OCI-LY7 (cell line): ENCODE measurements at regions not wholly inside any gene's neighbourhood (a gene's known extent, or its start where the extent isn't known, plus 50 kb on each side); places are given as distances from the start of the nearest gene placed in this dataset.

Experiments
- BruUV-seq: library from RNA; stranded (reverse); fragments of 400-500 nt; replicated peaks from 2 replicates; lab custom pipeline; 2021; lab: Mats Ljungman, UMichigan
- CTCF ChIA-PET: fragments of 300-600 bp; sonication (Branson Sonifier 250); formaldehyde crosslinking; loops from one replicate; lab custom pipeline; 2022; ENCODE audit warnings: antibody characterized with exemption; ENCODE audit not compliant: unreplicated experiment; lab: Charles Lee
- POLR2A ChIA-PET: fragments of 300-600 bp; sonication (Branson Sonifier 250); formaldehyde crosslinking; loops from one replicate; lab custom pipeline; 2022; ENCODE audit warnings: antibody characterized with exemption; lab: Charles Lee
- DNase-seq: peaks from one replicate; pipeline ENCODE4 v3.0.0-alpha.2; 2015; ENCODE audit warnings: low spot score
- H2AFZ ChIP-seq: fragments of 200-600 bp; sonication (generic), shearing (Covaris generic); 2 replicates; pipeline ENCODE4 v1.6.1; 2014; ENCODE audit warnings: mild to moderate bottlenecking, antibody characterized with exemption, low read length, moderate library complexity
- H3K27ac ChIP-seq: fragments of 200-600 bp; sonication (generic); 2 replicates; pipeline ENCODE4 v1.5.1; 2014; ENCODE audit warnings: mixed run types, low read depth, mild to moderate bottlenecking, moderate library complexity, low read length, inconsistent platforms; ENCODE audit not compliant: poor library complexity, severe bottlenecking
- H3K36me3 ChIP-seq: fragments of 200-600 bp; sonication (generic); 2 replicates; pipeline ENCODE4 v1.6.1; 2014; ENCODE audit warnings: mild to moderate bottlenecking, antibody characterized with exemption, low read length, moderate library complexity, mixed read lengths; ENCODE audit not compliant: insufficient read depth
- H3K4me1 ChIP-seq: fragments of 200-600 bp; sonication (generic); 2 replicates; pipeline ENCODE4 v1.5.1; 2014; ENCODE audit warnings: mild to moderate bottlenecking, low read length; ENCODE audit not compliant: insufficient read depth, poor library complexity, severe bottlenecking
- H3K4me2 ChIP-seq: fragments of 200-600 bp; sonication (generic); 2 replicates; pipeline ENCODE4 v1.6.1; 2014; ENCODE audit warnings: mild to moderate bottlenecking, low read length
- H3K4me3 ChIP-seq: fragments of 200-600 bp; sonication (generic); 2 replicates; pipeline ENCODE4 v1.5.1; 2014; ENCODE audit warnings: mild to moderate bottlenecking, low read depth, low read length; ENCODE audit not compliant: poor library complexity, severe bottlenecking
- H3K79me2 ChIP-seq: fragments of 200-600 bp; sonication (generic); 2 replicates; pipeline ENCODE4 v1.6.1; 2016; ENCODE audit warnings: low read depth, mild to moderate bottlenecking, low read length, moderate library complexity, mixed read lengths; ENCODE audit not compliant: insufficient read depth
- H3K9me2 ChIP-seq: fragments of 200-600 bp; sonication (generic); 2 replicates; pipeline ENCODE4 v1.6.1; 2016; ENCODE audit warnings: mild to moderate bottlenecking, low read length, mixed read lengths; ENCODE audit not compliant: insufficient read depth
- H3K9me3 ChIP-seq: fragments of 200-600 bp; sonication (generic); 2 replicates; pipeline ENCODE4 v1.6.1; 2014; ENCODE audit warnings: mild to moderate bottlenecking, mixed run types, low read length, mixed read lengths
- H4K20me1 ChIP-seq: fragments of 200-600 bp; sonication (generic); 2 replicates; pipeline ENCODE4 v1.6.1; 2014; ENCODE audit warnings: mild to moderate bottlenecking, antibody characterized with exemption, low read length, moderate library complexity, mixed read lengths; ENCODE audit not compliant: insufficient read depth
- EZH2phosphoT487 ChIP-seq: fragments of 200-600 bp; sonication (generic); IDR thresholded peaks from 2 replicates; pipeline ENCODE4 v1.6.1; 2018; ENCODE audit warnings: low read depth, borderline replicate concordance, mild to moderate bottlenecking, mixed run types, antibody characterized with exemption, low read length, moderate library complexity, mixed read lengths
- intact Hi-C: fragments of 100-400 bp; cut with micrococcal nuclease; formaldehyde crosslinking; loops from one replicate; pipeline ENCODE4 v1.10.0; 2022; ENCODE audit not compliant: unreplicated experiment
- TF ChIP-seq, protein P1 (sequence below): fragments of 200-600 bp; sonication (generic); conservative IDR thresholded peaks from 2 replicates; pipeline ENCODE4 v1.5.1; 2014; ENCODE audit warnings: mild to moderate bottlenecking, antibody characterized with exemption, low read length, moderate library complexity, mixed read lengths

GRCh38 chr7:106566196-106566595 lies 94.8 kb downstream of the CCDC71L start:
- Histone ChIP-seq H3K79me2 (no peaks in the 10 kb centered on the region), H3K36me3 (no peaks in the 10 kb centered on the region), H3K9me3 (no peaks in the 10 kb centered on the region), H3K9me2 (no peaks in the 10 kb centered on the region), H2AFZ (no peak overlapping the region), H3K4me2 (no peak overlapping the region), H3K4me1 (no peaks in the 10 kb centered on the region), H3K4me3 (no peak overlapping the region), H4K20me1 (no peaks in the 10 kb centered on the region), H3K27ac (no peak overlapping the region)
- intact Hi-C loops = no loop called here
- CTCF ChIA-PET = no interaction called here
- no TSS peak for BruUV-seq
- POLR2A ChIA-PET = no interaction called here
- TF ChIP-seq EZH2phosphoT487 = no peak
- TF ChIP-seq, protein P1, sequence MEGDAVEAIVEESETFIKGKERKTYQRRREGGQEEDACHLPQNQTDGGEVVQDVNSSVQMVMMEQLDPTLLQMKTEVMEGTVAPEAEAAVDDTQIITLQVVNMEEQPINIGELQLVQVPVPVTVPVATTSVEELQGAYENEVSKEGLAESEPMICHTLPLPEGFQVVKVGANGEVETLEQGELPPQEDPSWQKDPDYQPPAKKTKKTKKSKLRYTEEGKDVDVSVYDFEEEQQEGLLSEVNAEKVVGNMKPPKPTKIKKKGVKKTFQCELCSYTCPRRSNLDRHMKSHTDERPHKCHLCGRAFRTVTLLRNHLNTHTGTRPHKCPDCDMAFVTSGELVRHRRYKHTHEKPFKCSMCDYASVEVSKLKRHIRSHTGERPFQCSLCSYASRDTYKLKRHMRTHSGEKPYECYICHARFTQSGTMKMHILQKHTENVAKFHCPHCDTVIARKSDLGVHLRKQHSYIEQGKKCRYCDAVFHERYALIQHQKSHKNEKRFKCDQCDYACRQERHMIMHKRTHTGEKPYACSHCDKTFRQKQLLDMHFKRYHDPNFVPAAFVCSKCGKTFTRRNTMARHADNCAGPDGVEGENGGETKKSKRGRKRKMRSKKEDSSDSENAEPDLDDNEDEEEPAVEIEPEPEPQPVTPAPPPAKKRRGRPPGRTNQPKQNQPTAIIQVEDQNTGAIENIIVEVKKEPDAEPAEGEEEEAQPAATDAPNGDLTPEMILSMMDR = no peak
- no peak for DNase-seq

GRCh38 chr7:106565428-106565827 lies 95.5 kb downstream of the CCDC71L start:
- no peak for DNase-seq

DNA sequence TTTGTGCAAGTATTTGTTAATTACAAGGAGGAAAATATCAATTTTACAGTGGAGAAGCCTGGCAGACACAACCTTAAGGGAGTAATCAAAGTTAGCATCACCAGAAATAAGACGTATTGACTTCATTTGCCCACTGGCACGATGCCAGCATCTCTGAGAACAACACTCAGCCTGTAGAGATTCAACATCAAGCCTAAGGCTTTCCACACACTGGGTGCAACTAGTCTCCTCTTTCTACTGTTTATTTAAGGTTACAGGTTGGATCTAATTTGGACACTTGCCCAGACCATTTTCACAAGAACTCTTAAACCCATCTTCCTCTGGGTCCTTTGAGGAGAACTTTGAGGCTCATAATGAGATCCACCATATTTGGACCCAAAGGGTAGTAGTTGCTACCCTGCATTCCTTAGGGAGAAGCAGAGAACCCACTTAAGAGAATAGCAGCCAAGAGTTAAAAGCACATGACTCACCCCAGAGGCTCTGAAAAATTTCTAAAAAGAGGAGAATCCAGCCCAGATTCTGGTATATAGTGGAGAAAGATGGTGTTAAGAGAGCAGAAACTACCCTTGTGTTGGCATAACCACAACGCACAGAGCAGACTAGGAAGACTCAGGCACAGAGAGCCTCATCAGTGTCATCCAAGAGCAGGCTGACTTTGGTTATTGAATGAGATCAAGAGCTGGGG lies 97.3 kb downstream of the CCDC71L start:
- TF ChIP-seq, protein P1 = no peak
- no peak for TF ChIP-seq EZH2phosphoT487
- H4K20me1 ChIP-seq = no peaks in the 10 kb centered on the region
- no peak overlapping the region for H3K27ac ChIP-seq
- no peak overlapping the region for H3K4me3 ChIP-seq
- no peak overlapping the region for H3K4me2 ChIP-seq
- no peaks in the 10 kb centered on the region for H3K9me2 ChIP-seq
- H2AFZ ChIP-seq = no peak overlapping the region
- no peaks in the 10 kb centered on the region for H3K79me2 ChIP-seq
- no TSS peak for BruUV-seq
- no peak for DNase-seq
- H3K9me3 ChIP-seq = no peaks in the 10 kb centered on the region
- CTCF ChIA-PET = no interaction called here
- intact Hi-C loops = no loop called here
- POLR2A ChIA-PET = no interaction called here
- no peaks in the 10 kb centered on the region for H3K36me3 ChIP-seq
- H3K4me1 ChIP-seq = no peaks in the 10 kb centered on the region

More at GRCh38 chr7:106565428-106565827, 95.5 kb downstream of the CCDC71L start:
- Histone ChIP-seq H4K20me1 (no peaks in the 10 kb centered on the region), H3K9me2 (no peaks in the 10 kb centered on the region), H3K79me2 (no peaks in the 10 kb centered on the region), H3K36me3 (no peaks in the 10 kb centered on the region), H2AFZ (no peak overlapping the region), H3K9me3 (no peaks in the 10 kb centered on the region), H3K4me2 (no peak overlapping the region), H3K4me3 (no peak overlapping the region), H3K27ac (no peak overlapping the region), H3K4me1 (no peaks in the 10 kb centered on the region)
- POLR2A ChIA-PET = interaction anchor here (1.0 kb wide), 1 partner anchor 19 kb away, joined by 3 read pairs; no protein-coding TSS in a partner anchor
- CTCF ChIA-PET = no interaction called here
- no peak for TF ChIP-seq EZH2phosphoT487
- TF ChIP-seq, protein P1 = no peak
- intact Hi-C loops = no loop called here
- BruUV-seq = no TSS peak
